ENCODE measurements at regions not wholly inside any gene's neighbourhood (a gene's known extent, or its start where the extent isn't known, plus 50 kb on each side); places are given as distances from the start of the nearest gene placed in this dataset.

DNA sequence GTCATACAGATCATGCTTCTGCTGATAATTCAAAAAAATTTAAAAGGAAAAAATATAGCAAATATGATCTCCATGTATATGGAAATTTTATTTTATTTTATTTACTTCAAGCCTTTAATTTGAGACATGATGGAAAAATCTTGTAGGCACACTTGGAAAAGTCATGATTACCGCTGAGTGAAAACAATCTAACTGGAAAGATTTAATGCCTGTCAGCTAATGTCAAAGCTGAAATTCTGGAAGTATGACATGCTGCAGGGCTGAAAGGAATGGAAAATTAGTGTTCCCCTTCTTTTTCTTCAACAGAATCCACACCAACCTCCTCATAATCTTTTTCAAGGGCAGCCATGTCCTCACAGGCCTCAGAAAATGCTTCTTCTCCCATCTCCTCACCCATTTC, 58.2 kb downstream of the RPRM start:
- TF ChIP-seq, protein P1, sequence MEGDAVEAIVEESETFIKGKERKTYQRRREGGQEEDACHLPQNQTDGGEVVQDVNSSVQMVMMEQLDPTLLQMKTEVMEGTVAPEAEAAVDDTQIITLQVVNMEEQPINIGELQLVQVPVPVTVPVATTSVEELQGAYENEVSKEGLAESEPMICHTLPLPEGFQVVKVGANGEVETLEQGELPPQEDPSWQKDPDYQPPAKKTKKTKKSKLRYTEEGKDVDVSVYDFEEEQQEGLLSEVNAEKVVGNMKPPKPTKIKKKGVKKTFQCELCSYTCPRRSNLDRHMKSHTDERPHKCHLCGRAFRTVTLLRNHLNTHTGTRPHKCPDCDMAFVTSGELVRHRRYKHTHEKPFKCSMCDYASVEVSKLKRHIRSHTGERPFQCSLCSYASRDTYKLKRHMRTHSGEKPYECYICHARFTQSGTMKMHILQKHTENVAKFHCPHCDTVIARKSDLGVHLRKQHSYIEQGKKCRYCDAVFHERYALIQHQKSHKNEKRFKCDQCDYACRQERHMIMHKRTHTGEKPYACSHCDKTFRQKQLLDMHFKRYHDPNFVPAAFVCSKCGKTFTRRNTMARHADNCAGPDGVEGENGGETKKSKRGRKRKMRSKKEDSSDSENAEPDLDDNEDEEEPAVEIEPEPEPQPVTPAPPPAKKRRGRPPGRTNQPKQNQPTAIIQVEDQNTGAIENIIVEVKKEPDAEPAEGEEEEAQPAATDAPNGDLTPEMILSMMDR (IDR thresholded peaks at IDR 0.05; ENCODE audit: borderline replicate concordance, extremely low read depth, low read length, poor library complexity, severe bottlenecking), result no peak
- TF ChIP-seq EZH2 (IDR thresholded peaks at IDR 0.05; ENCODE audit: borderline replicate concordance, low read depth, low read length, severe bottlenecking), result no peak

Data from DND-41 (cell line).